ENCODE measurements at regions not wholly inside any gene's neighbourhood (a gene's known extent, or its start where the extent isn't known, plus 50 kb on each side); places are given as distances from the start of the nearest gene placed in this dataset.
"Not testable (repeated sequence)": the region's sequence is repeated elsewhere in the genome, so short reads cannot be mapped to it uniquely, and the experiment has no call there.

DNA sequence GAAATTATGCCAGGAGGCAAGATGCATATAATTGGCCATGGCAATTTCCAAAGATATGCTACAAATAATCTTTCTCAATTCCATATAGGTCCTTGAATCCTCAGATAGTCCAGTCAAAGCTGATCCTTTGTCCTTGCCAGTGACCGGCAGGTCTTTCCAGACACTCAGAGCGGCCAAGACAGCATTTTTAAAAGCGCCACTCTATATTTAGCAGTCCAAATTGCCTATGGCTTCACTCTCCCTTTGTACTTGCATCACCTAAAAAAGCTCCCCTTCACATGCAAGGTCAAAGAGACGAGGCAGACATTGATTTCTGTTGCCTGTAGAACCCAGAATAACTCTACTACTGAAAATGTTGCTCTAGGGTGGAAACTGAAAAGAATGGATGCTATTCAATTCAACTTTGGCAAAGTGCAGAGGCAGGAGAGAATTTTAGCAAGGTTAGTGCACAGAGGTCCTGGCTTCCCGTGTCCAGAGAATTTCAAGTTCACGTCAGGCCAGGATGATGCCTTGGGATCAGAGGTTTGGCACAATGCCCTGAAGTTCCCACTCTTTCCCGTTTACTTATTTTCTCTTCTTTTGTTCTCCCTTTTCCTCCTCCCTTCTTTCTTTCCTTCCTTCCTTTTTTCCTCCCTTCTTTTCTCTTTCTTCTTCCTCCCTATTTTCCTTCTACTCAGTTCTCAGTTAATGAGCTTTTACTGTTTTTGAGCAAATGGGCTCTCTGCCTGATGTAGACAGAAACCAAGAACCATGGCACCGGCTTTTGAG is 108.5 kb downstream of the KCNK1 start:
- no peak for DNase-seq

DNA sequence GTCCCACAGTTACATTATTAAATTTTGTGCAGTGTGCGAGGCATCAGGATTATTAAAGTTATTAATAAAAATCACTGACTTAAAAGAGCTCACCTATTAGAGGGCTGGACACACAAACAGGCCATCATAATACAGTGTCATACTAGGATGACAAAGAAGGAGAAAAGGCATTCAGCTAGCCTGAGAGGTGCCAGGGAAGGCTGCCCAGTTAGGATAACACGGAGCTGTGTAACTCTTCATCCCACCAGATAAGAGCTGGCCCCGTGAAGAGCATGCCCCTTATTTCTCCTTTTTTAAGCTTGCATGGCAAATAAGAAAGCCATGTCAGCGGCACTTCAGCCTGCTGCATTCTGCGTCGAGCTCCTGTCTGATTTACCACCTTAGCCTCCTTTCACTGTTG is 109.5 kb downstream of the KCNK1 start:
- DNase-seq = no peak

DNA sequence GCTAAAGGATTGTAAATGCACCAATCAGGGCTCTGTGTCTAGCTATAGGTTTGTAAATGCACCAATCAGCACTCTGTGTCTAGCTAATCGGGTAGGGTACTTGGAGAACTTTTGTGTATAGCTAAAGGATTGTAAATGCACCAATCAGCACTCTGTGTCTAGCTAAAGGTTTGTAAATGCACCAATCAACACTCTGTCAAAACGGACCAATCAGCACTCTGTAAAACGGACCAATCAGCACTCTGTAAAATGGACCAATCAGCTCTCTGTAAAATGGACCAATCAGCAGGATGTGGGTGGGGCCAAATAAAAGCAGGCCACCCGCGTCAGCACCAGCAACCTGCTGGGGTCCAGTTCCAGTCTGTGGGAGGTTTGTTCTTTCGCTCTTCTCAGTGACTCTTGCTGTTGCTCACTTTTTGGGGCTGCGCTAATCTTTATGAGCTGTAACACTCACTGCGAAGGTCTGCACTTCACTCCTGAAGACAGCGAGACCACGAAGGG is 110.3 kb downstream of the KCNK1 start:
- DNase-seq = not testable (repeated sequence)

DNA sequence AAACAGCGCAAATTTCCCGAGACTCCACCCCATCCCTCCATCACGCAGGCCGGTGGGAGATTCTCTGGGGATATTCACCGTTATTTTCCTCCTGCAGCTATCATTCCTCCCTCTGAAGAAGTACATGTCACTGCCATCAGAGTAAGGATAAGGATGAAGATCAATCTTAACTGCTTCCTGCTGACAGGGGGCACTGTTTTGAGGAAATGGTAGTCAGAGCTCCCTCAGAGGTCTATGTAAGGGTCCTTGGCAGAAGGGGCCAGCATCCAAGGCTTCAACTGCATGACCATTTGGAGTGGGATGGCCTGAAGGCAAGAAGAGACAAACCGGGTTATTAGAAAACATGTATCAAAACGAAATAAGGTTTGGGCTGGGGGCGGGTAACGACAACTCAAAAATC is 111.5 kb downstream of the KCNK1 start:
- no peak for DNase-seq

DNA sequence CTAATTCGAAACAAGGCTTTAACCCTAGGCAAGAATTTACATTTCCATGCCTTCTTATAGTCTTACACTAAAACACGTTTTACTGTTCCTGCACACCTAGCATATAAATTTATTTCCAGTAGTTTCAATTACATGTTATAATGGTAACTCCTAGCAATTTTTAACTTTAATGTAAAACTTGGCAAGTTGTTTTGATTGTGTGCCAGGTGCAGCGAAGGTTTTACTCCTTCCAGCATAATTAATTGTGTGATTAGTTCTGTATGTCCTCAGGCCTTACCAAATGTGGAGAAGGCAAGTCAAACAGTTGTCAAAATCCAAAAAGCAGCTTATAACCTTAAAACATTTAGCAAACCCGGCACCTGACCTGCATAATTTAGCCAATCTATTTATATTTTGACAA is 114.8 kb downstream of the KCNK1 start:
- no peak for DNase-seq

DNA sequence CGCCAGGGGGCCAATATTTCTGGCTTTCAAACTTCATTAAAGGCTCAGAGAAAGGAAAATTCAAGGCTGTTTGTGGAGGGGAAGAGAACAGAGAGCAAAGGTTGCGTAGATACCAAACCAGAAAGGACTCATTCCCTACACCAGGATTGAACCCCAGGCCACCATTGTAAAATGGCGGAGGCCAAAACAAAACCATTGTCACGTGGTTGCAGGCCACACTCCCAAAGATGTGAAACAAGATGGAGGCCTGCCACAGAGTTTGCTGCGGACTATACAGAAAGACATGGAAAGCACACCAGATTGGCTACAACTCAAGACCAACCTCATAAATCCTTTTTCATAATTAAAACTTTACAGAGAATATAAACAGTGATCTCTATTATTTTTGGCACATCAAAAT is 116.5 kb downstream of the KCNK1 start:
- no peak for DNase-seq

DNA sequence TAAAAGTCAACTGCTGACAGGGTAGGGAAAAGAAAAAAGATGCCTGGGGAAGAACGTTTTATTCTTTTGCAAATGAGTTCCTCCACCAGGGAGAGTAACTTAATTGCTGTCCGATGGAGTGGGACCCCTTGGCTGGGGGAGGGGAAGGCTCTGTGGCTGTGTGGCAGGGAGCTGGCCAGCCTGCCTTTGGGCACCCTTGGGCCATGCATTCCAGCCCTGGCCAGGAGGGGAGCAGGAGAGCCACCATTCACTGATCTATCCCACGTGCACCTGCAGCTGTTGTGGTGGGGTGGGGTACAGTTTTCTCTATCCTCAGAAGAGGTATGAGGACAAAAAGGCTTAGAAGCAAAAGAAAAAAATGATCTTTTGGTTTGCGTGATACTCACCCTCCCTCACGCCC is 116.9 kb downstream of the KCNK1 start:
- DNase-seq = no peak

DNA sequence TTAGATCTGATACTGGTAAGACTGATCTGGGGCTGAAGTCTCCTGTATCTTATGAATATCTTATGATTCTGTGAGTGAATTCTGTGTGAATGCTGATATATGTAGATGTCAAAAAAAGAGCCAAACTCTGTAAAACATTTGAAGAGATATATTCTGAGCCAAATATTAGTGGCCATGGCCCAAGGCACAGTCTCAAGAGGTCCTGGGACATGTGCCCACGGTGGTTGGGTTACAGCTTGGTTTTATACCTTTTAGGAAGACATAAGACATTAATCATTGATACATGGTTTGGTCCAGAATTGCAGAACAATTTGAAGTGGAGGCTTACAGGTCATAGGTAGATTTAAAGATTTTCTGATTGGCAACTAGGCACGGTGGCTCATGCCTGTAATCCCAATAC is 118.3 kb downstream of the KCNK1 start:
- no peak for DNase-seq

DNA sequence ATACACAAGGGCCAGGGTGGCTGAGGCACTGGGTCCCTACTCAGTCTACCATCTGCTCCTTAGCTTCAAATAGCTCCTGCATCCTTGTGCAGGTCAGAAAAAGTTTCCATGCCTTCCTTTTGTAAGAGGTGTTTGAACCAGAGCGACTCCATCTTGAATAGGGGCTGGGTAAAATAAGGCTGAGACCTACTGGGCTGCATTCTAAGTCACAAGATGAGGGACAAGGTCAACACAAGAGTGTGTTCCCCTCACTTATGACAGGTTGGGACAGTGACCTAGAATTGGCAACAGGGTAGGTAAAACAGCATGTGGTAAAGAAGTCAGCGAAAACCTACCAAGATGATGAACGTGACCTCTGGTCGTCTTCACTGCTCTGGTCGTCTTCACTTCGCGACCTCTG is 120.5 kb downstream of the KCNK1 start:
- DNase-seq = no peak

DNA sequence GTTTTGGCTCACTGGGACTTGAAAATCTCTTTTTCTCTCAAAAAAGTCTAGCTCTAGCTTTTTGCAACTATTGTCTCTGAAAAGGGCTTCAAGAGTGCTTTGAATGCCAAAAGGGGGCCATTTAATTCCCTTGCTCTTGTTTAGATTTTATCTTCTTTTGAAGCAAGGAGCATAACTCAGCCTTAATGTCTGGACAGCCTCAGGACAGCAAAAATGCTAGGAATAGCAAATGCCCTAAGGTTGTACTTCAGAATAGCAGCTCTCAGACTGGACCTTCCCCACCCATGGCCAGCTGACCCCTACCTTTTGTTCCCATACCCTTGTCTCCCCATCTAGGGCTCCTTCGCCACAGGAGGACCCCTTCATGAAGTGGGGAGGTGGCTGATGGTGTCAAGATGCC is 121.4 kb downstream of the KCNK1 start:
- no peak for DNase-seq

DNA sequence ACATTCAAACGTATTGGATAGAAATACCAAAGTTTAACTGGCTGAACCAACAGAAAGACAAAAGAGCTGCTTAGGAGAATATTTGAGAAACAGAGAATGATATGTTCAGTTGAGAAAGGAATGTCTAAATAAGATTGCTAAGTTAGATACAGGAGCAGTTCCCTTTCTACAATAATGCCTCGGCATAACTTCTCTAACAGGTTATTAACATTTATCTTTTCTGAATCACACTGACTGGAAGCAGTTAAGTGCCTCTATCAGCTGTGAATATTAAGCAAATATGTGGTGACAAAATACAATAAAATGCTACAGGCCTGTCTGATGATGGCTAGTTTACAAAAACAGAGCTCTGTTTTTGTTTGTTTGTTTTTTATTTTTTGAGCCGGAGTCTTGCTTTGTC is 121.9 kb downstream of the KCNK1 start:
- DNase-seq = no peak

DNA sequence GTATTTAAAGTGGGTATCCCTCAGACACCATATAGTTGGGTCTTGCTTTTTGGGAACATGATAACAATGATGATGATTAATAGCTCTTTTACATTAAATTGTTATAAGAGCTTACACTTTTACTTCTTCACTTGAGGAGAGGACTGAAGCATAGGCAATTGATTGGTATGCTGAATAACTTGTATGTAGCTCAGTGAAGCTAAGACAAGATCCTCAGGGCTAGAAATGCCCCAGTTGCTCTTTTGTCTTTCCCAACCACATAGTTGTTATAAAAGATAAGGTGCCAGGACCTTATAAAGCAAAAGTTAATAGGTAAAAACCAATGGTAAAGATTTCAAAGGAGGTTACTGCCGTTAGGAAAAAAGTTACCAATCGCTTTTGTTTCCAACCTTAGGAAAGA is 123.4 kb downstream of the KCNK1 start:
- no peak for DNase-seq

DNA sequence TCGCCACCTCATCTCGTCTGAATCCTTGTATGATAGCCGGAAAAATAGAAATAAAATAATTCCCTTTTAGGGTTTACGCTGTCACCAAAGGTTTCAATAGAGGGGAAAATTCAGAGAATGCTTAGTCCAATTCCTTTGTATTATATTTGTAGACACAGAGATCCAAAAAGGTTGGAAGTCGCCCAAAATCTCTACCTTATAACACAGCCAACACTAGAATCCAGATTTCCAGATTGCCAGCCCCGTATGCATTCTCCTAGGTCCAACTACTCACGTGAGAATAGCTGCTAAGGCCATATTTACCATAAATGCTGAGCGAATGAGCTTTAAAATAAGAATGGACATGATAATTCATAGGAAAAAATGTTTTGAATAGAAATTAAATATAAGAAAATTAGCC is 124.5 kb downstream of the KCNK1 start:
- no peak for DNase-seq

DNA sequence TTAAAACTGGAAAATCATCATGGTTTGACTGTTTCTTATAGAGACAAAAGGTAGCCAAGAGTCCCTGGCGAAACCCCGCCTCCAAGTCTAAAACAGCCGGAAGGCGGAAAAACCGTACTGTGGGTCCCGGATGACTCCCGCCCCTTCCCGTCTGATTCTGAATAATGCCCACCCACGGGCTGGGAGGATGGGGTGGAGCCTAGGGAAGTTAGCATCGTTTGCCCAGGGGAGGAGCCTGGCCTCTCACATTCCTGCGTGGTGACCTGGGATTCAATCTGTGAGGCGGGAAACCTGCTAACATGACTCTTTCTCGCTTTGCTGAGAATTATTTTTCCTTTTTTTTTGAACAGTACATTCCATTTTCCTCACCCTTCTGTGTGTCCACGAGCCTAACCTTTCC is 124.9 kb downstream of the KCNK1 start:
- no peak for DNase-seq

DNA sequence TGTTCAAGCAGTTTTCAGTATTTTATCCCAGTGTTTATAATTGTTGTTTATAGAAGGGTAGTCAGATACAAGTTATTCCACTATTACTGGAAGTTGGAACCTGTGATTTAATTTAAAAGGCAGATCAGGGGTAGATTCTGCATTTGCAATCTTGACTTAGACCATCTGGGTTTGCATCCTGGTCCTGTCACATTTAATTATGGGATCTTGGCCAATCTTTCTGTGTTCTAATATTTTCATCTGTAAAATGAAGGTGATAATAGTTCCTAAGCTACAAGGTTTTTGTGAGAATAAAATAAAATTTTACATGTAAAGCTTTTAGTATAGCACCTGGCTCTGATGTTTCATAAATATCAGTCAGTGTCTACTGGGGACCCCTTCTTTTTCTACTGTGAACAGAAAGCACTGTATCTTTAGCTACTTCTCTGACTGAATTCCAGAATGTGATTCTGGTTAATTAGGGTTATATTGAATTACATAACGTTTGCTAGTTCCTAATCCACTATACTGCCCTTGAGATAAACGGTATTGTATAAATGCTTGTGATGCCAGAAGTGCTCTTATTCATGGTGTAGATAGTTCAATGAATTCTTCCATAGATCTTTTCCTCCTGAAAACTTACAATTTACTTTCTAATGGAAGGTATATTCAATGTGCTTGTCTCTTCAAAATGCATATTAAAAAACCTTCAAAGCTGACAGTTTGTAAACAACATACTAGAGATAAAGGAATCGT is 131.0 kb downstream of the KCNK1 start:
- DNase-seq = no peak

DNA sequence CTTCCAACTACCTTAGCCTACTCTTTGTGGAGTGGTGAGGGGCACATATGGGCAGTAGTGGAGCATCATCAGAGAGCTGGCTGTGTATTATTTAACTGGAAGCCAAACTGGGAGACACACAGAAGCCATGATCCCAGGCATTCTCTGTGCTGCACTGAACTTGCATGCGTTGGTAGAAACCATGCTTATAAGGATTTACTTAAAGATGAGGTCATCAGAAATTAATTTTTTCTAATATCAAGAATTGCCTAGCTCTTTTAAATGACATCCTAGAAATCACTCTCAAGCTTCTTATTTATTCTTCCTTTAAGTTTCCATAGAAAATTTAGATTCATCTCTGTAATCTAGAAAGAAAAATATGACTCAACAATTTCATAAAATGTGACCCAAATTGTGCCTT is 136.2 kb downstream of the KCNK1 start:
- DNase-seq = no peak

DNA sequence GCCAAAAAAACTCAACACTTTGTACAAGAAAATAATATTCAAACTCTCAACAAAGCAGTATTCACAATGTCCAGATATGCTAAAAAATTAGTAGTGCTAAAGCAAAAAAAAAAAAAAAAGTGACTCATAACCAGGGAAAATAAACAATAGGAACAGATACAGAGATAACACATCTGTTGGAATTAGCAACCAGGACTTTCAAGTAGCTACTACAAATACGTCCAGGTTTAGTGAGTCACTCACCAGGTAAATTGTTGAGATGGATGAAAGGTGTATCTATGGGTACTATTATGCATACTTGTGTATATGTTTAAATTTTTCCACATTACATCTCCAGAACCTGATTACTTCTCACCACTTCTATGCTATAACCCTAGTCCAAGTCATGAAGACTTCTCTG is 144.8 kb upstream of the SLC35F3 start:
- no peak for DNase-seq

DNA sequence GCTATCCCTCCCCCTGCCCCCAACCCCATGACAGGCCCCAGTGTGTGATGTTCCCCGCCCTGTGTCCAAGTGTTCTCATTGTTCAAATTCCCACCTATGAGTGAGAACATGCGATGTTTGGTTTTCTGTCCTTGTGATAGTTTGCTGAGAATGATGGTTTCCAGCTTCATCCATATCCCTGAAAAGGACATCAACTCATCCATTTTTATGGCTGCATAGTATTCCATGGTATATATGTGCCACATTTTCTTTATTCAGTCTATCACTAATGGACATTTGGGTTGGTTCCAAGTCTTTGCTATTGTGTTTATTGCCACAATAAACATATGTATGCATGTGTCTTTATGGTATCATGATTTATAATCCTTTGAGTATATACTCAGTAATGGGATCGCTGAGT is 140.2 kb upstream of the SLC35F3 start:
- not testable (repeated sequence) for DNase-seq

DNA sequence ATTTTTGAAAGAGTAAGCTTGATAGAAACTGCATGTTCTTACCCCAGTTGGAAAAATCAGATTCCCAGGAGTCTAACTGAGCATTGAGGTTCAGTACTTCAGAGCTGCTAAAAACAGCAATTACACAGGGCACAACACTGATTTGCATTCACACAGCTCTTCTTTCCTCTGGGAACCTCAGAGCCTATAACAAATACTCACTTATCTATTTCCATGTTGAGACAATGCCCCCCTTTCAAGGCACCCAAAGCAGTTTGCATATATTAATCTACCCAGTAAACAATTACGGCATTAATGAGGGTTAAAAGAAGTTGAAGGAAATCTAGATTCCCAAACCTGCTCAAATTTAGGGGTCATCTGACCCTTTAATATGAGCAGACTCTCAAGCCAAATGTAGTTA is 126.9 kb upstream of the SLC35F3 start:
- no peak for DNase-seq

DNA sequence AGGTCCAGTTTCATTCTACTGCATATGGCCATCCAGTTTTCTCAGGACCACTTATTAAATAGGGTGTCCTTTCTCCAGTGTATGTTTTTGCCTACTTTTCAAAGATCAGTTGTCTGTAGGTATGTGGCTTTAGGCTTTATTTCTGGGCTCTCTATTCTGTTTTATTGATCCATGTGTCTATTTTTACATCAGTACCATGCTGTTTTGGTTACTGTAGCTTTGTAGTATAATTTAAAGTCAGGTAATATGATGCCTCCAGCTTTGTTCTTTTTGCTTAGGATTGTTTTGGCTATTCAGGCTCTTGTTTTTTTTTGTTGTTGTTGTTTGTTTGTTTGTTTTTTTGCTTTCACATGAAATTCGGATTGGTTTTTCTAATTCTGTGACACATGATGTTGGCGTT is 124.4 kb upstream of the SLC35F3 start:
- DNase-seq = no peak

DNA sequence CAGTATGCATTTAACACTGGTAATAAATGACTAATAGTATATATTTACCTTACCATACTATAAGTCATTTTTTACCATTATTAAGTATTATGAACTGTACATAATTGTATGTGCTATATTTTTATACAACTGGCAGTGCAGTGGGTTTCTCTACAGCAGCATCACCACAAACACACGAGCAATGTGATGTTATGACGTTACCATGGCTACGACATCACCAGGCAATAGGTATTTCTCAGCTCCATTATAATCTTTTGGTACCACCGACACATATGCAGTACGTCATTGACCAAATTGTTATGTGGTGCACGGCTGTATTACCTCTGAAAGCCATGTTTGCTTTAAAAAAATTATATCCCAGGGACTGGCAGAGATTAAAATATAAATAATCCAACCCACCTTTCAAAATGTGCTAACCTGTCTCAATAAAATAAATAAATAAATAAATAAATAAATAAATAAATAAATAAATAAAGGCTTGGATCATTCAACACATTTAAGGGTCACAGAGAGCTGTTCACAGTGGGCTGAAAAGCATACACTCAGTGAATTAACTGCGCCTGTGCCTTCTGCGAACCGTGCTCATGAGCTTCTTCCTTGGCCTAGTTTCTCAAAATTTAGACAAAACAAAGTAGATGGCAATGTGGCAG is 121.4 kb upstream of the SLC35F3 start:
- DNase-seq = no peak

DNA sequence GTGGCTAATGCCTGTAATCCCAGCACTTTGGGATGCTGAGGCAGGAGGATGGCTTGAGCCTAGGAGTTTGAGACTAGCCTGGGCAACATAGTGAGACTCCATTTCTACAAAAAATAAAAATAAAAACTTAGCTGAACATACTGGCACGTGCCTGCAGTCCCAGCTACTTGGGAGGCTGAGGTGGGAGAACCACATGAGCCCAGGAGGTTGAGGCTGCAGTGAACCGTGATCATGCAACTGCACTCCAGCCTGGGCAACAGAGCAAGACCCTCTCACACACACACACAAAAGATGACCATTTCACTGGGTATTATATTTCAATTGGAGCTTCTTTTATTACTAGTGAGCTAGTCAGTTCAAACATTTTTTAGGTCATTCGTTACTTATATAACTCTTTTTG is 116.9 kb upstream of the SLC35F3 start:
- DNase-seq = no peak

DNA sequence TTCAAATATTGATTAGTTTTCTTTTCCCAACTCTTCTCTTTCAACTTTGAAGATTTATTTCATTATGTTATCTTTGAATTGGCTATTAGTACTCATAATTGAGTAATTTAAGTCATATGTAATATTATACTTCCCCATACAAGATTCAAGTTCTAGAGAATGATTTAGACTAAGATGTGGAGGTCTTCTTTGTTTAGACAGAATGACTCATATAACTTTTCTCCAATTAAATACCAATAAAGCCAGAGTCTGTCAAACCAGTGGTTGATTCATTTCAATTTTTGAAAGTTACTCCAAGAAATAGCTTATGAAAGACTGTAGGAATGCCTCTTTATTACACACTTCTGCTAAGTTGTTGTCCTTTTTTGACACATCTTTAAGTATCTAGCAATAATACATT is 115.8 kb upstream of the SLC35F3 start:
- no peak for DNase-seq

DNA sequence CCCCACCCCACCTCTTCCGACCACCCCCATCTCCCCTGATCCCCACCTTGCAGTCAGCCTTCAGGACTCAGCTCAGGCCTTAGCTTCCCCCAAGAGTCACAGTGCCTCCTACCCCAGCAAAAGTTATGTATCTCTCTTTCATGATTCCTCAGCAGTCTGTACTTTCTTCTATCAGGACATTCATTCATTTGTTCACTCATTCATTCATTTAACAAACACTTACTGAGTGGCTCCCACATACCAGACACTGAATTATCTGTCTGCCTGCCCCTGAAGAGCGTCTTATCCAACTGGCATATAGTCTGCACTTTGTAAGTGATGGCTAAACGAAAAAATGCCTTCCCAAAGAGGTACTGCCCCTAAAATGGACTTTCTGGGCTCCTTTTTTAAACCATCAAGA is 114.4 kb upstream of the SLC35F3 start:
- no peak for DNase-seq

All from right hindlimb (tissue), 1 donor.